Ammon's horn (tissue), 1 donor: ENCODE measurements at regions not wholly inside any gene's neighbourhood (a gene's known extent, or its start where the extent isn't known, plus 50 kb on each side); places are given as distances from the start of the nearest gene placed in this dataset.

Experiments
- DNase-seq: peaks from one replicate; pipeline ENCODE4 v3.0.0-alpha.2; 2016; ENCODE audit warnings: low spot score

DNA sequence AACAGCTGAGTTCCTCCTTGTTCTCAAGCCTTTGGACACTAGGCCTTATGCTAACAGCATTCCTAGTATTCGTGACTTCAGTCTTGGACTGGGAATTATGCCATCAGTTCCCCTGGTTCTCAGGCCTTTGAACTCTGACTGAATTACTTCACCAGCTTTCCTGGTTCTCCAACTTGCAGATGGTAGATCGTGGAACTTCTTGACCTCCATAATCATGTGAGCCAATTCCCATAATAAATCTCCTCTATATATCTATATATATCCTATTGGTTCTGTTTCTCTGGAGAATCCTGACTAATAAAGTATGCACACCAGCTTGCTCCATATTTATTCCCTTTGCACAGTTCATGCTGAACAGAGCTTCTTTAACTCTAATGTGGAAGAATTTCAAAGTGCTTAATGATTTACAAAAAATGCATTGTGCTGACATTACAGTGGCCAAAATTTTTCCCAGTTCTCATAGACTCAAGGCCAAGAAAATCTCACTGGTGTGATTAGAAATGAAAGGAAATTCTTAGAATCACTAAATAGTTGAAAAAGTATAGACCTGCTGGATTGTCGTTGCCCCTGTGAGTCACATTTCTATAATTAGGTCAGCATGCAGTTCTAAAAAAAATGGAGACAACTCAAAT, 462.9 kb upstream of the ADAMTS5 start:
- DNase-seq = no peak

DNA sequence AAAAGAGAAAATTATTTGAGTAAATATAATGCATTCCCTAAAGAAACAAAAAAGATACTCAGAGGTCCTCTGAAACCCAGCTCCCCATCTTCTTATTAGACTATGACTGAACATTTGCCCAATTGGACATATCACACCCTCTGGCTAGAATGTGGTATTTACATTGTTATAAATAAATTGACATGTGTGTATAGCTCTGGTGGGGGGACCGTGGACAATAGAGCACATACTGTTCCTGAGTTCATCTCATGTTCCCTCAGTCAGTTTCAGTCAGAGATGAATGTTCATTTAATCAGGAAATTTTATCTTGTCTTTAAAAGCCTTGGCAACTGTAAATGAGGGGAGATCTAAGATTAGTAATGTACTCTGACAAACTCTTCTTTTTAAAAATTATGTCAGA, 459.3 kb upstream of the ADAMTS5 start:
- DNase-seq = no peak

DNA sequence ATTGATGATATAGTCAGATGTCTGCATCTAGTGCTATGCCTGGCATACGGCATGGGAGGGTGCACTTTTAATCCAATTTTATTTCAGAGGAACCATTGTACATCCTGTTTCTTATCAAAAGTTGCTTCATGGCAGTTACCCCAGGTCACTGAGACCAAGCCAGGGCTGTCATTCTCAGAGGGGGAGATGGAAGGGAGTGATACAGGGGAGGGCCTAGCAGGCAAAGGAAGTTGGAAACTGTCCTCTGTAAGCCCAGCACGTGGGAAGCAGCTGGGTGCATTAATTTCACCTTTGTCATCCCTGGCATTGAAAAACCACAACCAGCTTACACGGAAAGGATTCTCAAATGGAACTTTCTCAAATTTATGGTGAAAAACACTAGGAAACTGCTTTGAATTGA, 458.7 kb upstream of the ADAMTS5 start:
- DNase-seq = no peak

DNA sequence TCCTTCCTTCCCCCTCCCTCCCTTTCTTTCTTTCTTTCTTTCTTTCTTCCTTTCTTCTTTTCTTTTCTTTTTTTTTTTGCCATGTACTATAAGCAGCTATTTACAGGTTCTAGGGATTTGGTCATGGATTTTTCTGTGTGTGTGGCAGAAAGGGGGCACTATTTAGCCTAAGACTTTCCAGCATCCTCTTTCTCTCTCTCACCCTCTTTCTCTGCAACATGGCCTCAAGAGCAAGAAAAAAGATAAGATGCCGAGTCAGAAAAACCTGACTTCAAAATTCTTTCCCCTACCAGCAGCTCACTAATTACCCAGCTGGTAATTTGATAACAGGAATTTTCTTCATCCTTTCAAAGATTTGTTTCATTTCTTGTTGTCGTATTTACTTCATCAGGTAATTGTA, 458.3 kb upstream of the ADAMTS5 start:
- DNase-seq = no peak

DNA sequence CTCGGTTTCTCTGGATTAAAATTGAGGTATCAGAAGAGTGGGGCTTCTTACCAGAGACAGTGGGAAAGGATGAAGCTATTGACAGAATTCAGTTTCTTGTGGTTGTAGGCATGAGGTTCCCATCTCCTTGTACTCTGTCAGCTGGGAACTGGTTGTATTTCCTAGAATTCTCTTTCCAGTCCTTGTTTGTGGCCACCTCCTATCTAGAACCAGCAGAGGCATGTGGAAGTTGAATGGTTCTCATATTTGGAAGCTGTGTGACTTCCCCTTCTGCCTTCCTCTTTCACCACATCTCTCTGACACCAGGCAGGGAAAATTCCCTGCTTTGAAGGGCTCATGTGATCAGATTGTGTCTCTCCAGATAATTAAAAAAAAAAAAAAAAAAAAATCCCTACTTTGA, 457.7 kb upstream of the ADAMTS5 start:
- DNase-seq = no peak

DNA sequence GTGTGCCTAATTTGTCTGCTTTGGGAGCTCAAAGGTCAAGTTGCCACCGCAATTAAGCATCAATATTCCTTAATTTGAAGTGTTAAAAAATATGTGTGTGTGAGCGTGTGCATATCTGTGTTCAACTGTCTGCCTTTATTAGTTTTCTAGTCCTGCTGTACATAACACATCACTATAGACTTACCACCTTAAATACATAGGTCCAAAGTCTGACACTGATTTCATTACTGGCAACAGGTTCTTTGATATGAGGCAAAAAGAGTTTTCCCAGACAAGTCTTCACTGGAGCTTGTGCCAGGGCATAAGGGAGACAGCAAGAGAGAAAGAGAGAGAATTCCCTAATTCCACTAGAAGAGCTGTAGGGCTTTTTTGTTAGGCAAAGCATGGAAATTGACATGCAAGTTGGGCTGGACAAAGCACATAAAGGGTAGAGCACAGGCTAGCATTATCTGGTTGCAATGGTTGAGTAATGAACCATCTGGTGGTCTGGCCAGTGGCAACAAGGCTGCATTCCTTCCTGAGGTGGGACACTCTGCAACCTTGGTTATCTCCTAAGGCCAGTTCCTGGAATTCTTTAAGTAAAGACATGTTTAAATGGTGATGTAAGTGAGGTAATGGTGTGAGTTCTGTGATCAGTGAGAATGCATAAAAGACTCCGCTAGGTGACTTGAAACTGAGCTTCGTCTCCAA, 457.2 kb upstream of the ADAMTS5 start:
- DNase-seq = no peak

DNA sequence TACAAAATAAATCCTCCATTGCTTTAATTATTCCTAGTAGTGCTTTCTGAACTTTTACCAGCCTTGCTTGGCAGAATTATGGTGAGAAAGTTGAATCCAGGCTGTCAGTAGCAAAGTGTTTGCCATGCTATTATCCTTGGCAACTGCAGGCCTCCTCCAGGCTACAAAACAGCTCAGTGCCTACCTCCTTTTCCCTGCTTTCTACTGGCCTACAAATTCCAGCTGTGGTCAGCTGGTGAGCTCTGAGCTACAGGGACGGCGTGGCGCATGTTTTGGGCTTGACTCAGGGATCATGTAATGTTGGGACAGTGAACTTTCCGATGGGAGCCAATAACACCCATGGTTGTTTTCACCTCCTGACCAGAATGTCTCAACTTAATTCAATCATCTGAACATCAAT, 456.1 kb upstream of the ADAMTS5 start:
- DNase-seq = no peak

DNA sequence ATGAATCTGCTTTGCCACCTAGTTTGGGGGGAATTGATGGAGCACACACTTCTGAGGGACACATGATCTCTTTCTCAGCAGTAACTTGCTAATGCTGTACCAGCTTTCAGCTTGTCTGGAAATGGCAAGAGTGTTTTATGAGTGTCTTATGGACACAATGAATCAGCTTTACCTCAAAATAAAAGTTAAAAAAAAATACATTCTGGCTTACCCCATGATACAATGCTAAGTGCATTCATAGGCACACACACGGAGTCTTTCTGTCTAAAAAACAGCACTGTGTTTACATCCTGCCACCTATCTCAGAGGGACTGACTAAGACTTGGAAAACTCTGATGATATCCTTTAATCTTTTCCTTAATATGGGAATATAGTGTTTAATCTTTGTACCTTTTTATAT, 455.5 kb upstream of the ADAMTS5 start:
- DNase-seq = no peak

DNA sequence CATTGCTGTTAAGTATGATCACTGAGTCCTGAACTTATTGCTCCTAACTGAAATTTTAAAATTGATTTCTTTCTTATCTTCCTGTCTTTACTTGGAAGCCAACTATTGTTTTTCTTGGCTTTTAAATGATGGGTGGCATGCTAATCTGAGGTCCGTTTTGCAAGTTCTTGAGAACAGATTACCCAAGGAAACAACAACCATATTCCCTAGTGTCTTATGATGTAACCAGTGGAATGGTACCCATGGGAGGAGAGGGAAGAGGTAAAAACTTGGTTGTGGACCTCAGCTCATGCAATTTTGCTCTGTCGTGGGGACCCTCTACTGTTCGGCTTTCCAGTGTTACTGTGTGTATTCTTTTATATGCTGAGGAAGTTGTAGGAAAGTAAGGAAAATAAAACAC, 454.8 kb upstream of the ADAMTS5 start:
- DNase-seq = no peak

DNA sequence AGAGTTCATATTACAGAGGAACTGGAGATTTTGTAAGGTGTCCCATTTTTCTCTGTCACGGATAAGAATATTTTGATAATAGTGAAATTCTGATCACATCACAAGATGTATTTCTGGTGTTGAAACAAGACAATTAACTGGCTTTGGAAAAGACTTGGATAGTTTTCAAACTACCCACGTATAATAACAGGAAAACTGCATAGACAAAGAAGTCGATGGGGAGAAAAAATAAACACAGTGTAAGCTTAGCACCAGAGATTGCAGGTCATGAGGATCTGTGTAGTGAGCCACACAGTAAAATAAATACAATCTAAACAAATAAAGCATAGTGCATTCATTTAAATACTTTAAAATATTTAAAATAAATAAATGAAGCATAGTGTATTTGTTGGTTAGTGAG, 452.3 kb upstream of the ADAMTS5 start:
- DNase-seq = no peak

DNA sequence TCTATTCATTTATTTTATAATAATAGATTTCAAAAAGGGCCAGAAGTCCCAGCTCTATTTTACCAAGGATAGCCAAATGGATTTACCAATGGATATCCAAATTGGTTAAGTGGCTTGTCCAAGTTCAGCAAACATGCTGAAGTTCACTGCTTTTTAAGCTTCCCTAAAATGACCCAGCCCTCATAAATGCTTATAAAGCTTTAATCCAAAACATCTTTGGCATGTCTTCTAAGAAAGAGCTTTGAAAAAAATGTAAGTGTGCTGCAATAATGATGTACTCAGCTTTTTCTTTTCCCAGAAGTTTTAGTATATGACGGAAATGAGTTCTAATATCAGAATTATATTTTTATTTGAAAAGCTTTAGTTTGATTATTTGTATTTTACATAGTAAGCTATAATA, 451.5 kb upstream of the ADAMTS5 start:
- DNase-seq = no peak

DNA sequence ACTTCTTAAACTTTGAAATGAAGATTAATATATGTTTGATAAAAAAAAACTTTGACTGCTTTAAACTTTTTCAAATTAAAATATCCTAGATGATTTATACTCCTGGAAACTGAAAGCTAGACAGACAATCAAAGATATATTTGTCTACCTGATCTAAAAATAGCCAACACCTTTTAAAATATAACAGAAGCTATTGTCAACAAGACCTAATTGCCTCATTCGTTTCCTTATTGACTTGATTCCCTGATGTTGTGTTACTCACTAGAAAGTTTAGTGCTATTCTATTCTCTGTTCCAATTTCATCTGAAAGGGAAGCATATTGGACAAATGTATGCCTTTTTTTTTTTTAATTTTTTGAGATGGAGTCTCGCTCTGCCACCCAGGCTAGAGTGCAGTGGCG, 445.6 kb upstream of the ADAMTS5 start:
- DNase-seq = no peak

DNA sequence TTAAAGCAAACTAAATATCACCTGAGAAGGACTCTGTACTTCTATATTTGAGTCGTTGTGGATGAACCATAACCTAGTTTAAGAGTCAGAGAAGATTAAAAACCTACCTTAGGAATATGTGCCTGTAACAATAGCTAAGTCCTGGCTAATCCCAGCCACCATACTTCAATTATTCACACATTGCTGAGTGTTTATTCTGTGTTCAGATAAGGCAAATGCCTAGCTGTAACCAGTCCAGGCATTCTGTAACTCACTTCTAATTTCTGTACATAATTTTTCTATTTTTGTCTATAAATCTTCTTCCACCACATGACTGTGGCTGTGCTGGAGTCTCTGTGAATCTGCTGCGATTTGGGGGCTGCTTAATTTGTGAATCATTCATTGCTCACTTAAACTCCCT, 441.9 kb upstream of the ADAMTS5 start:
- DNase-seq = no peak

DNA sequence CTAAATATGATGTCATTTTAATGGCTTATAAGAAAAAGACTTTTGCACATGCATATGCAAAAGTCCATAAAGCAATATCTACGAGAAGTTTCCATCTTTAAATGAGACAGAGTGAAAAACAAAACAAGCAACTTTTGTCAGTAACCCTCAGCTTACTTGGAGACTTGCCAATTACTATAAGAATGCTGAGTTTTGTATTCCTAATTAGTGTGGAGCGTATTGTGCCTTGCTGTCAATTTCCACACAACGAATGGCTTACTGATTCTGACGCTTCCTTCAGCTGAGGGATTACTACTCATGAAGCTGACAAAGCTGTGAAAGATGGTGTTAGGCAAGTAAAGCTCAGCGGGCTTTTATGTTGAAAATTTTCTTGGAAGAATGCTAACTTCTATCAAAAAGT, 440.4 kb upstream of the ADAMTS5 start:
- DNase-seq = peak; percentile 17

DNA sequence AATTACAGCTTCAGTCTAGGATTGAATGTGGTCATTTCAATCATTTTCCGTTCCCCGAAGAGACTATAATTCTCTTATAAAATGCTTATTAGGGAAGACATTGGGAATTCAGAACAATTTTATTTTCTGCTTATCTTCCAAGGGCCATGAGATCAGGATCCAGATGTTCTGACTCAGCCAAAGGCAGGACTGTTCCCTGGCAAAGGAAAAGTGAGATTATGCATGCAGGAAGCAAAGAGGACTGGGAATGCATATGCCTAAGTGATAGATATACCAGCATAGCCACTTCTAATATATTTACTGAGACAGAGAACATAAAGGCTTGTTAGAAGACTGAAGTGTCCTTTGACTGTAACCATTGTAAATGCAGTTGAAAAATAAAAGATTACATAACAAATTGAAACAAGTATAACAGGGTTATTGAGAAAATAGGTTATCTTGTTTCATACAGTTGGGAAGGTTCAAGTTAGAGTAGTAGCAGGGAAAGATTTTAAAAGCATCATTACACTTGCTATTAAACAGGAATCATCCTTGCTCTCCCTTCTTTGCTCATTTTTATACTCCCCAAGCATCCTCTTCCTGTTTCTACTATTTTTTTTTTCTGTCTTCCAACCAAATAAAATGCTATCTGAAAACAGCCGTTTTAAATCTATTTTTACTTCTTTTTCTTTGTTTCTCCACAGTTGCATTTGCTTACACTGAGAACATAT, 439.6 kb upstream of the ADAMTS5 start:
- DNase-seq = no peak

DNA sequence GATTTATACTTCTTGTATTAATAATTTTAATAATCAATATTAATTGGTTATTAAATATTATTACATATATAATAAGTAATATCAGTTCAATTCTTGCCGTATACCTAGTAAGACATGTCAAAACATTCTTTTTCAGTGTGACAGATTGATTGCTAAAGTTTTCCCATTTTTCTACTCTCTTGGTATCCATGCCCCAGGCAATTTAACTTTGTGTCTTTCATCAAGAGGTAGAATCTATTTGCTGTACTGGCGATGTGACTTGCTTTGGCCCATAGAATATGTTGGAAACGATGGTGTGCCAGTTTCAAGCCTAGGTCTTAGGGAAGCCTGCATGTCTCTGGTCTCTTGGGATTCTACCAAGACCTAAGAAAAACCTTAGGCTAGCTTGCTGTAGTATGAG, 436.1 kb upstream of the ADAMTS5 start:
- DNase-seq = no peak

DNA sequence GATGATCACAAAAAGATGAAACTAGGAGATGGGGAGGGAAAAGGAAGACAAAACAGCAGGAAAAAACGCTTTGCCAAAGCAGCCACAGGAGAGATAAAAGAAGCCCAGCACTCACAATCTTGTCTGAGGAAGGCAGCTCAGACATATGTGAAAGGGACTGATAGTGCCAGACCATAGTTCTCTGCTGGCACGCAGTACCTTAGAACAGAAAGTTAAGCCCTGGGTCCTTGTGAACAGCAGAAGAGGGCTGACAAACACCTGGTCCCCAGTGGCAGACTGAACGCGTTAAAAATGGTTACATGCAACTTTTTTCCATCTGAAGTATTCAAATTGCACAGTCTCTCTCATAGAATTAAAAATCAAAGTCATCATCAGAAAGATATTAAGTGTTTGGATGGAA, 433.2 kb upstream of the ADAMTS5 start:
- no peak for DNase-seq

DNA sequence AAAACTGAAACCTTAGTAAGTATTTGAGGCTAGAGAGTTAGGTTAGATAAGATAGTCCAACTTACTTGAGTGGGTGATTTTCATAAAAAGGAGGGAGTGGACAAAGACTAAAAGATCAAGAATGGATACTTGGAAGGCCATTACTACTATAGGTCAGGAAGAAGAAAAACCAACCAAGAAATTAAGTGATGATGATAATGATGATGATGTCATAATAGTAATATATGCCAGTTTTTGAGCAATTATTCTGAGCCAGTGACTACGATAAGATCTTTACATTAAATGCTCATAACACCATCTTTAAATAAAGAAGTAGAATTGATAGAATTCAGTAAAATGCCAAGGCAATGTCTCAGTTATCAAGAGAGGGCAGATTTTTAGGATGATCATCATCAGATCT, 430.7 kb upstream of the ADAMTS5 start:
- no peak for DNase-seq

DNA sequence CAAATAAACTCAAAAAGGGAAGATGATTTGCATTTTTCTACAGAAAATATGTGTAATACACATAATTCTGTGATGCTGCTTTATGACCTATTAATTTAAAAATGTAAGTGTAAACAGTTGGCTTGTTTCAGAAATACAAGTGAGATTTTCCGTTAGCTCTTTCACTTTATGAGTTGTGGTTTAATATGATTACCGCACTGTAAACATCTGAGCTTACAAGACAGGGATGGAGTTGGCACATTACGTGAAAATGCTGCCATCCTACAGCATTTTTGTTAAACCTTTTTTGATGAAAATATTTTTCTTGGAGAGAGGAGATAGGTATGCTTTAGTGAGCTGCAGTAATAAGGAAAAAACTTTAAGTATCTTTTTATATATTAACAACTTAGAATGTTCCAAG, 426.8 kb upstream of the ADAMTS5 start:
- DNase-seq = no peak

DNA sequence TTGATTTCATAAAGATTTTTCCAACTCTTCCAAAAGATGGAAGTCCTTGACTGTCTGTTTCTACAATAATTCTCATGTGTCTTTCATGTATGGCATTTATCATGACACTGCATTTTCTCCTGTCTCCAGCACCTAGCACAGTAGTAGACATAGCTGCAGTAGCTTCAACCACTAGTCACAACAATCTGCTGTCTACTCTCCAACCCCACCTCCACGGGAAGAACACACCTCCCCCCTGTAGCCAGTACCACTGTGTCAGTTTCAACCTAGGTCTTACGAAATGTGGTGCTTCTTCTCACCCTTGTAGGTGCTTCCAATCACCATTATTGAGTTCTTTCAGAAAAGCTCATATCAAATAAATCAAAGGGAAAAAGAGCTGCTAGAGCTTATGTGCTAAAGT, 425.1 kb upstream of the ADAMTS5 start:
- DNase-seq = no peak

DNA sequence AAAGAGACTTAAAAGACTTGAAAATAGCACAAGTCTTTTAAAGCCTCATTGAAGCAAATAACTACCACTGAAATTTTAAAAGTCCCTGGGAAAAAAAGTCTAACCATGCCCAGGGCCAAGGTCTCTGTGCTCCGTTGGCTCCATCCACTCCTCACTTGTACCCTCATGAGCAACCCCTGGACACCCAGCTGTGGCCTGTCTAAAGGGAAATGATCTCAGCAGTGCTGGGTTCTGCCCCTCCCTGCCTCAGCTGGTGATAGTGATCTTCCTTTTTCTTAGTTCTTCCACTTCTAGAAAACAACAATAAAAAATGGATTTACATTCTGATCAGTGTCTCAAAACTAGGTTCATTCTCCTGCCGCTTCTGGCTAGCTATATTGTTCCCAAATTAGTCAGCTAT, 423.5 kb upstream of the ADAMTS5 start:
- DNase-seq = no peak

DNA sequence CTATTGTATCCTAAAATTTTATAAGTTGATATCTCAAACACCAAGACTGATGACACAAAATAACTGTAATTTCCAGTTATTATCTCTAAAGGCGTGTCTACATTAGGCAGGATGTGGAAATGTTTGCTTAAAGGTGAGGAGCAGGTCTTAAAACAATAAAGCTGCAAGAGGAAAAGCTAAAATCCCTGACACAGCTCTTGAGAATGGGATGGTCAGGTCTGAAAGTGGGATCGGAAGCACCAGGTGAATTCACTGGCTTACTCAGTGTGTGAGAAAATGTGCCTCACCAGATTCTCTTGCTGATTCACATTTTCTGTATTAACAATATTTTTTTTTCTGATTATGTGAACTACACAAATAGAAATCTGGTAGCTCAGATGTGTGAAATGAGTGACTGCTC, 421.9 kb upstream of the ADAMTS5 start:
- DNase-seq = no peak

DNA sequence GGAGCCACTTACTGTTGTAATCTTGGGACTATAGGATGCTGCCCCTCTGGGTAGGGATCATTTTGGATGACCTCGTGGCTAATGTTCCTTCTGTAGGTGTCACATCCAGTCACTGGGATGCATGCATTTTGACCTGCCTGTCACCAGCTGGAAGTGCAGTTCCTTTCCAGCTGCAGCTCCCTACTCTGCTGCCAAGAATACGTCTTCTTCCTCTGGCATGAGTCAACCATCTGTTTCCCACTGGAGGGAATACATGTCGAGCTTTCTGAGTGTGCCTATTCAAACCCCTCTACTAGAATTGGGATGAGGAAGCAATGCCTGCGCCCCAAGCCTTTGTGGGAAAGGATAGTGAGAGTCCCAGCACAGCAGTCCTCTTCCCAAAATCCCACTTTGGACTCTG, 415.5 kb upstream of the ADAMTS5 start:
- DNase-seq = no peak

DNA sequence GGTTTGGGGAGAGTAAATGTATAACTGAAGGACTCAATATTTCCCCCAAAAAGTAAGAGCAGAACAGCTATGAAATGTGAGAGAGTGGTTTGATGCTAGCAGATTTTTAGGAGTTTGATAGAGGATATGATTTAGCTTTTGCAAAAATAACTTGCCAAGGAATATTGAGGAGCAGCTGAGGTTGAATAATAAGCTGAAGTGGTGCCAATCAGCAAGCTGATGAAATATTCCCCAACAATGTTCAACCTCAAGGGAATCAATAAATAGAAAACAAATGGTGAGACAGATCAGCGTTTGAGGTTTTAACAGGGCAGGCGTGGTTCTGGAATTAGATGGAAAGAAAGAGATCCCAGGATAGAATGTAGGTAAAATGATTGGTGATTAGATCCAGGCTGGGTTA, 413.4 kb upstream of the ADAMTS5 start:
- DNase-seq = peak; percentile 16
